ENCODE measurements at regions not wholly inside any gene's neighbourhood (a gene's known extent, or its start where the extent isn't known, plus 50 kb on each side); places are given as distances from the start of the nearest gene placed in this dataset.
"Not testable (repeated sequence)": the region's sequence is repeated elsewhere in the genome, so short reads cannot be mapped to it uniquely, and the experiment has no call there.

- H3K36me3 ChIP-seq (replicated peaks in 1 of 2; ENCODE audit: control insufficient read depth in 1 of 2, insufficient read depth in 2 of 2, low read length in 2 of 2); FAIRE-seq; H3K4me3 ChIP-seq (replicated peaks in 1 of 3; ENCODE audit: insufficient read depth in 1 of 3, low read depth in 2 of 3, low read length in 3 of 3); POLR2A ChIA-PET; DNase-seq (ENCODE audit: low spot score); BruUV-seq (replicated peaks); H2AFZ ChIP-seq (ENCODE audit: low read length); H3K9me3 ChIP-seq (ENCODE audit: low read length); H4K20me1 ChIP-seq (ENCODE audit: insufficient read depth, low read length); H3K79me2 ChIP-seq (ENCODE audit: insufficient read depth, low read length); ATAC-seq; in situ Hi-C loops (cut with HindIII; ENCODE audit: extremely low pct_ligation_motif_present, low pct_unique_long_range_greater_than_20kb); CTCF ChIA-PET (ENCODE audit: low intra/inter-chr PET ratio, low total read pairs); H3K27me3 ChIP-seq (ENCODE audit: control insufficient read depth in 1 of 2, insufficient read depth in 2 of 2, low read length in 2 of 2); H3K27ac ChIP-seq (ENCODE audit: extremely low read length, insufficient read depth, low read length); TF ChIP-seq LCORL (CRISPR knock-in tag; IDR thresholded peaks at IDR 0.05): not testable (repeated sequence)
- WGBS (ENCODE audit: low lambda C conversion rate), result 64% methylated on average over 18 of the region's 27 CpGs
- Histone ChIP-seq H3K4me2 (ENCODE audit: low read depth, low read length) (0 out of 2 replicates have a peak overlapping the region, but pooled peaks have one; percentile 12), H3K9ac (ENCODE audit: insufficient read depth, low read depth, low read length) (0 out of 2 replicates have a peak overlapping the region, but pooled peaks have one; percentile 15), H3K4me1 (ENCODE audit: insufficient read depth, low read length) (peaks cover 13% of the 10 kb centered on the region; the same call in 1 of the 2 replicates)
- intact Hi-C loops (cut with micrococcal nuclease; ENCODE audit: unreplicated experiment), result loop anchor here (10.0 kb wide), 1 partner anchor 334 kb away; no protein-coding TSS in a partner anchor
- TF ChIP-seq ZFY (CRISPR knock-in tag; IDR thresholded peaks at IDR 0.05) (peak; percentile 77), DR1 (CRISPR knock-in tag; IDR thresholded peaks at IDR 0.05) (0 out of 2 replicates have a peak, but pooled peaks have one; percentile 24), HIVEP1 (CRISPR knock-in tag; IDR thresholded peaks at IDR 0.05) (0 out of 2 replicates have a peak, but pooled peaks have one; percentile 17), PHF8 (CRISPR knock-in tag; IDR thresholded peaks at IDR 0.05) (peak; percentile 33; the same call in 1 of the 2 replicates), ZBTB38 (CRISPR knock-in tag; IDR thresholded peaks at IDR 0.05) (0 out of 2 replicates have a peak, but pooled peaks have one; percentile 18), THAP9 (CRISPR knock-in tag; IDR thresholded peaks at IDR 0.05; ENCODE audit: borderline replicate concordance) (0 out of 2 replicates have a peak, but pooled peaks have one; percentile 20), CTCF (CRISPR knock-in tag; IDR thresholded peaks at IDR 0.05) (peak; percentile 27), LCORL (IDR thresholded peaks at IDR 0.05) (0 out of 2 replicates have a peak, but pooled peaks have one; percentile 14)
- TF ChIP-seq, protein P1, sequence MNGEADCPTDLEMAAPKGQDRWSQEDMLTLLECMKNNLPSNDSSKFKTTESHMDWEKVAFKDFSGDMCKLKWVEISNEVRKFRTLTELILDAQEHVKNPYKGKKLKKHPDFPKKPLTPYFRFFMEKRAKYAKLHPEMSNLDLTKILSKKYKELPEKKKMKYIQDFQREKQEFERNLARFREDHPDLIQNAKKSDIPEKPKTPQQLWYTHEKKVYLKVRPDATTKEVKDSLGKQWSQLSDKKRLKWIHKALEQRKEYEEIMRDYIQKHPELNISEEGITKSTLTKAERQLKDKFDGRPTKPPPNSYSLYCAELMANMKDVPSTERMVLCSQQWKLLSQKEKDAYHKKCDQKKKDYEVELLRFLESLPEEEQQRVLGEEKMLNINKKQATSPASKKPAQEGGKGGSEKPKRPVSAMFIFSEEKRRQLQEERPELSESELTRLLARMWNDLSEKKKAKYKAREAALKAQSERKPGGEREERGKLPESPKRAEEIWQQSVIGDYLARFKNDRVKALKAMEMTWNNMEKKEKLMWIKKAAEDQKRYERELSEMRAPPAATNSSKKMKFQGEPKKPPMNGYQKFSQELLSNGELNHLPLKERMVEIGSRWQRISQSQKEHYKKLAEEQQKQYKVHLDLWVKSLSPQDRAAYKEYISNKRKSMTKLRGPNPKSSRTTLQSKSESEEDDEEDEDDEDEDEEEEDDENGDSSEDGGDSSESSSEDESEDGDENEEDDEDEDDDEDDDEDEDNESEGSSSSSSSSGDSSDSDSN (CRISPR knock-in tag; IDR thresholded peaks at IDR 0.05), result peak; percentile 33; the same call in 1 of the 2 replicates
- TF ChIP-seq, protein P2, sequence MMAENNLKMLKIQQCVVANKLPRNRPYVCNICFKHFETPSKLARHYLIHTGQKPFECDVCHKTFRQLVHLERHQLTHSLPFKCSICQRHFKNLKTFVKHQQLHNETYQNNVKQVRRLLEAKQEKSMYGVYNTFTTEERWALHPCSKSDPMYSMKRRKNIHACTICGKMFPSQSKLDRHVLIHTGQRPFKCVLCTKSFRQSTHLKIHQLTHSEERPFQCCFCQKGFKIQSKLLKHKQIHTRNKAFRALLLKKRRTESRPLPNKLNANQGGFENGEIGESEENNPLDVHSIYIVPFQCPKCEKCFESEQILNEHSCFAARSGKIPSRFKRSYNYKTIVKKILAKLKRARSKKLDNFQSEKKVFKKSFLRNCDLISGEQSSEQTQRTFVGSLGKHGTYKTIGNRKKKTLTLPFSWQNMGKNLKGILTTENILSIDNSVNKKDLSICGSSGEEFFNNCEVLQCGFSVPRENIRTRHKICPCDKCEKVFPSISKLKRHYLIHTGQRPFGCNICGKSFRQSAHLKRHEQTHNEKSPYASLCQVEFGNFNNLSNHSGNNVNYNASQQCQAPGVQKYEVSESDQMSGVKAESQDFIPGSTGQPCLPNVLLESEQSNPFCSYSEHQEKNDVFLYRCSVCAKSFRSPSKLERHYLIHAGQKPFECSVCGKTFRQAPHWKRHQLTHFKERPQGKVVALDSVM (CRISPR knock-in tag; IDR thresholded peaks at IDR 0.05), result peak; percentile 75
Observed at GRCh38 chr7:55740633-55741250, 121.8 kb downstream of the SEPTIN14 start.
